ENCODE measurements at regions not wholly inside any gene's neighbourhood (a gene's known extent, or its start where the extent isn't known, plus 50 kb on each side); places are given as distances from the start of the nearest gene placed in this dataset.

DNA sequence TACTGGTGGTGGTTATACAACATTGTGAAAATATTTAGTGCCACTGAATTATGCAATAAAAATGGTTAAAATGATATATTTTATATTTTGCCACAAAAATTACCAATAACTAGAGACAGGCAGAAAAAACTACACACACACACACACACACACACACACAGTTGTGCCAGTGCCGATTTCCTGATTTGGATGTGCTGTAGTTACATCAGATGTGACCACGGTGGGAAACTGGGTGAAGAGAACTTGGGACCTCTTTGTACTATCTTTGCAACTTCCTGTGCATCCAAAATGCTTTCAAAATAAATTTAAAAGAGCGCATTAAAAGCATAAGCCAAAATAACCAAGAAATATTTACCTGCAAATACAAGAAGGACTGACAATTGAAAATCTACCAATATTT, 61.6 kb upstream of the CCBE1 start:
- no peak for DNase-seq (ENCODE audit: low read depth in 2 of 2)

DNA sequence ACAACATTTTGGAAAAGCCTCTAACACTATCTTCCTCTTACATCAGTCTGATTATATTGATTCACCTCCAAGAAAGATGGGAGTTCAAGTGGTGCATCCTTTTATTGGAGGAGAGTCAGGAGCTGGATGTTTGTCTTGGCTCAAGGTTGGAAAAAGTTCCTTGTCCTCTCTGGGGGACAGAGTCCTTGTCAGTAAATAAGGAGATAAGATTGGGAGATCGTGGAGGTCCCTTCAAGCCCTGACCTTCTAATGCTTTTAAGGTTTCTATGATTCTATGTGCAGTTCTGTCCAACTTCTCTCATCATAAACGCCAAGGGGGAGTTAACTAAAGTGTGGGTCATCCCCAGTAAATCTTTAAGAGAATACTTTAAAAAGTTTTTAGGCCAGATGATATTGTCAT, 60.9 kb upstream of the CCBE1 start:
- DNase-seq (ENCODE audit: low read depth in 2 of 2) = no peak

- no peak for DNase-seq (ENCODE audit: low read depth in 2 of 2)
These were observed 55.4 kb upstream of the CCBE1 start for GRCh38 chr18:59752666-59753065.

DNA sequence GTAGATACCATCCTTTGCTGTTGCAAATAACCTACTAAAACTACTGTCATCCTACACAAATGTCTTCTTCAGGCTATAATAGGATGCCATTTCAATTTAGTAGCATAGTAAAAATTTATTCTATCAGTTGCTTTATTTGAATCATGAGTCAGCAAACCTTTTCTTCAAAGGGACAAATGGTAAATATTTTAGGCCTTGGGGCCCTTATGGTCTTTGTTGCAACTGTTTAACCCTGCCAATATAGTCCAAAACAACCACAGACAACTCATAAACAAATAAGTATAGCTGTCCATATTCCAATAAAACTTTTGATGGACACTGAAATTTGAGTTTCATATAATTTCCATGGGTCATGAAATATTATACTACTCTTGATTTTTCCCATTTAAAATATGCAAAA, 54.0 kb upstream of the CCBE1 start:
- no peak for DNase-seq (ENCODE audit: low read depth in 2 of 2)

- no peak for DNase-seq (ENCODE audit: low read depth in 2 of 2)
These were observed 51.6 kb upstream of the CCBE1 start for GRCh38 chr18:59748628-59749360.
